GM23338 (cell line): ENCODE measurements at regions not wholly inside any gene's neighbourhood (a gene's known extent, or its start where the extent isn't known, plus 50 kb on each side); places are given as distances from the start of the nearest gene placed in this dataset.

Source experiments
- ATAC-seq: fragments of 200-7000 bp; cut with Tn5 transposase; 3 replicates; pipeline ENCODE4 v1.9.1; 2020
- DNase-seq: peaks from one replicate; pipeline ENCODE4 v3.0.0-alpha.2; 2015; ENCODE audit warnings: low spot score
- H2AFZ ChIP-seq: fragments of 200-600 bp; sonication (generic); 2 replicates; pipeline ENCODE4 v1.8.0; 2016; ENCODE audit warnings: antibody characterized with exemption, mild to moderate bottlenecking, moderate library complexity
- H3F3A ChIP-seq: fragments of 200-600 bp; sonication (generic); replicated peaks from 2 replicates; pipeline ENCODE4 v1.8.0; 2017; ENCODE audit warnings: antibody characterized with exemption, mixed run types, low read depth
- H3K27ac ChIP-seq: fragments of 200-600 bp; sonication (generic); 2 replicates; pipeline ENCODE4 v1.6.1; 2016; ENCODE audit warnings: low read depth
- H3K27me3 ChIP-seq: fragments of 200-600 bp; sonication (generic); 2 replicates; pipeline ENCODE4 v1.8.0; 2016; ENCODE audit warnings: mild to moderate bottlenecking, mixed run types, moderate library complexity; ENCODE audit not compliant: insufficient read depth
- H3K36me3 ChIP-seq: fragments of 200-600 bp; sonication (generic); 2 replicates; pipeline ENCODE4 v1.8.0; 2016; ENCODE audit warnings: mild to moderate bottlenecking; ENCODE audit not compliant: insufficient read depth
- H3K4me1 ChIP-seq: fragments of 200-600 bp; sonication (generic); 2 replicates; pipeline ENCODE4 v1.8.0; 2016; ENCODE audit warnings: mild to moderate bottlenecking, moderate library complexity; ENCODE audit not compliant: insufficient read depth
- H3K4me2 ChIP-seq: fragments of 200-600 bp; sonication (generic); 2 replicates; pipeline ENCODE4 v1.7.1; 2017; ENCODE audit warnings: mixed run types
- H3K4me3 ChIP-seq: fragments of 200-600 bp; sonication (generic); 2 replicates; pipeline ENCODE4 v1.6.1; 2016; ENCODE audit warnings: mixed run types
- H3K79me2 ChIP-seq: fragments of 200-600 bp; sonication (generic); replicated peaks from 2 replicates; pipeline ENCODE4 v1.8.0; 2017; ENCODE audit warnings: mild to moderate bottlenecking; ENCODE audit not compliant: insufficient read depth
- H3K9me2 ChIP-seq: fragments of 200-600 bp; sonication (generic); 2 replicates; pipeline ENCODE4 v1.8.0; 2017; ENCODE audit not compliant: insufficient read depth
- H4K20me1 ChIP-seq: fragments of 200-600 bp; sonication (generic); replicated peaks from 2 replicates; pipeline ENCODE4 v1.8.0; 2017; ENCODE audit warnings: mild to moderate bottlenecking; ENCODE audit not compliant: insufficient read depth
- H3K27ac Mint-ChIP-seq: 2 replicates; pipeline ENCODE4 v1.8.0; 2020; ENCODE audit warnings: inconsistent platforms, mild to moderate bottlenecking, moderate library complexity, mixed read lengths
- H3K27me3 Mint-ChIP-seq: 3 replicates; pipeline ENCODE4 v1.8.0; 2022; ENCODE audit warnings: low read depth, mild to moderate bottlenecking, moderate library complexity, mixed read lengths, inconsistent platforms; ENCODE audit not compliant: insufficient read depth, poor library complexity
- H3K36me3 Mint-ChIP-seq: 3 replicates; pipeline ENCODE4 v1.8.0; 2021; ENCODE audit warnings: low read depth, mild to moderate bottlenecking, inconsistent platforms, moderate library complexity, mixed read lengths
- H3K4me1 Mint-ChIP-seq: 3 replicates; pipeline ENCODE4 v1.8.0; 2020; ENCODE audit warnings: mild to moderate bottlenecking, inconsistent platforms, mixed read lengths
- H3K4me3 Mint-ChIP-seq: 3 replicates; pipeline ENCODE4 v1.8.0; 2021; ENCODE audit warnings: moderate library complexity, mild to moderate bottlenecking, inconsistent platforms, mixed read lengths
- H3K9me3 Mint-ChIP-seq: 3 replicates; pipeline ENCODE4 v1.8.0; 2020; ENCODE audit warnings: moderate library complexity, mild to moderate bottlenecking, inconsistent platforms, mixed read lengths
- CREB1 ChIP-seq: fragments of 250-450 bp; sonication (Bioruptor Pico); IDR thresholded peaks from 2 replicates; pipeline ENCODE4 v1.5.0; 2020; ENCODE audit warnings: low read depth, mild to moderate bottlenecking, moderate library complexity
- EZH2 ChIP-seq: fragments of 200-600 bp; sonication (generic); IDR thresholded peaks from one replicate; pipeline ENCODE4 v1.8.0; 2017; ENCODE audit warnings: antibody characterized with exemption, mild to moderate bottlenecking, low read depth; ENCODE audit not compliant: unreplicated experiment
- EZH2phosphoT487 ChIP-seq: fragments of 200-600 bp; sonication (generic); IDR thresholded peaks from one replicate; pipeline ENCODE4 v1.8.1; 2018; ENCODE audit warnings: antibody characterized with exemption; ENCODE audit not compliant: unreplicated experiment
- JUNB ChIP-seq: IDR thresholded peaks from one replicate; pipeline ENCODE4 v1.6.1; 2016; ENCODE audit warnings: antibody characterized with exemption; ENCODE audit not compliant: unreplicated experiment
- NANOG ChIP-seq: IDR thresholded peaks from 2 replicates; pipeline ENCODE4 v1.6.1; 2016; ENCODE audit warnings: antibody characterized with exemption, borderline replicate concordance
- STAT1 ChIP-seq: IDR thresholded peaks from one replicate; pipeline ENCODE4 v1.6.1; 2016; ENCODE audit warnings: antibody characterized with exemption; ENCODE audit not compliant: unreplicated experiment
- ZNF114 ChIP-seq: fragments of 250-450 bp; sonication (Bioruptor Pico); IDR thresholded peaks from 2 replicates; pipeline ENCODE4 v1.5.0; 2020; ENCODE audit warnings: mild to moderate bottlenecking, moderate library complexity
- ZNF331 ChIP-seq: fragments of 250-450 bp; sonication (Bioruptor Pico); IDR thresholded peaks from 2 replicates; pipeline ENCODE4 v1.5.0; 2020; ENCODE audit warnings: low read depth, mild to moderate bottlenecking, moderate library complexity
- TF ChIP-seq, protein P1 (sequence below): IDR thresholded peaks from 2 replicates; pipeline ENCODE4 v1.6.1; 2016; ENCODE audit warnings: antibody characterized with exemption
- TF ChIP-seq, protein P2 (sequence below), 2 experiments: fragments of 200-600 bp in 1 of 2; sonication (generic) in 1 of 2; conservative IDR thresholded peaks; 2 replicates each; pipeline versions ENCODE4 v1.5.1 to v1.6.1; 2016 to 2017; ENCODE audit warnings: antibody characterized with exemption in 2 of 2, low read depth in 2 of 2, mild to moderate bottlenecking in 2 of 2, moderate library complexity in 1 of 2
- TF ChIP-seq, protein P3 (sequence below): fragments of 250-450 bp; sonication (Bioruptor Pico); IDR thresholded peaks from 2 replicates; pipeline ENCODE4 v1.5.0; 2020; ENCODE audit warnings: mild to moderate bottlenecking, moderate library complexity

DNA sequence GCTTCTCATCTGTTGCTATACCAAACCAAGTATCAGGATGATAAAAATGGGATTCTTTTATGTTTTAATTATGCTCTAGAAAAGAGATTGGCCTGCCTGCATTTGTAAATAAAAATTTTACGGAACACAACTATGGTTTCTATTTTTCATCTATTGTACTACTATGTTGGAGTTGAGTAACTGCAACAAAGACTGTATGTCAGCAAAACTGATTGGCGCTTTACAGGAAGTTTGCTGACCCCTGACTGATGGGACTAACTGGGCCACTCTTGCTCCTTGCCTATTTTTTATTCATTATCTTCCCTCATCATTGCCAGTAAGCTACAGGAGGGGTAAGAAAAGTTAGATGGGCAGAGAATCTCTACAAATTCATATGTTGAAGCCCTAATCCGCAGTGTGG is 242.3 kb downstream of the FSIP2 start:
- no peak for ATAC-seq
- Histone ChIP-seq H3K79me2 (no peaks in the 10 kb centered on the region), H3K4me2 (no peak overlapping the region), H3K4me3 (no peak overlapping the region), H3F3A (no peaks in the 10 kb centered on the region), H2AFZ (no peak overlapping the region), H3K9me2 (no peaks in the 10 kb centered on the region), H3K27ac (no peak overlapping the region), H4K20me1 (no peaks in the 10 kb centered on the region), H3K27me3 (no peaks in the 10 kb centered on the region), H3K4me1 (no peaks in the 10 kb centered on the region), H3K36me3 (no peaks in the 10 kb centered on the region)
- Mint-ChIP-seq H3K27me3 (no peaks in the 10 kb centered on the region), H3K4me1 (no peaks in the 10 kb centered on the region), H3K27ac (no peak overlapping the region), H3K4me3 (no peak overlapping the region), H3K36me3 (no peaks in the 10 kb centered on the region), H3K9me3 (no peaks in the 10 kb centered on the region)
- DNase-seq: no peak
- TF ChIP-seq ZNF114 (CRISPR knock-in tag) (no peak), EZH2 (no peak)
- TF ChIP-seq, protein P1, sequence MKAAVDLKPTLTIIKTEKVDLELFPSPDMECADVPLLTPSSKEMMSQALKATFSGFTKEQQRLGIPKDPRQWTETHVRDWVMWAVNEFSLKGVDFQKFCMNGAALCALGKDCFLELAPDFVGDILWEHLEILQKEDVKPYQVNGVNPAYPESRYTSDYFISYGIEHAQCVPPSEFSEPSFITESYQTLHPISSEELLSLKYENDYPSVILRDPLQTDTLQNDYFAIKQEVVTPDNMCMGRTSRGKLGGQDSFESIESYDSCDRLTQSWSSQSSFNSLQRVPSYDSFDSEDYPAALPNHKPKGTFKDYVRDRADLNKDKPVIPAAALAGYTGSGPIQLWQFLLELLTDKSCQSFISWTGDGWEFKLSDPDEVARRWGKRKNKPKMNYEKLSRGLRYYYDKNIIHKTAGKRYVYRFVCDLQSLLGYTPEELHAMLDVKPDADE: no peak
- TF ChIP-seq, protein P2, sequence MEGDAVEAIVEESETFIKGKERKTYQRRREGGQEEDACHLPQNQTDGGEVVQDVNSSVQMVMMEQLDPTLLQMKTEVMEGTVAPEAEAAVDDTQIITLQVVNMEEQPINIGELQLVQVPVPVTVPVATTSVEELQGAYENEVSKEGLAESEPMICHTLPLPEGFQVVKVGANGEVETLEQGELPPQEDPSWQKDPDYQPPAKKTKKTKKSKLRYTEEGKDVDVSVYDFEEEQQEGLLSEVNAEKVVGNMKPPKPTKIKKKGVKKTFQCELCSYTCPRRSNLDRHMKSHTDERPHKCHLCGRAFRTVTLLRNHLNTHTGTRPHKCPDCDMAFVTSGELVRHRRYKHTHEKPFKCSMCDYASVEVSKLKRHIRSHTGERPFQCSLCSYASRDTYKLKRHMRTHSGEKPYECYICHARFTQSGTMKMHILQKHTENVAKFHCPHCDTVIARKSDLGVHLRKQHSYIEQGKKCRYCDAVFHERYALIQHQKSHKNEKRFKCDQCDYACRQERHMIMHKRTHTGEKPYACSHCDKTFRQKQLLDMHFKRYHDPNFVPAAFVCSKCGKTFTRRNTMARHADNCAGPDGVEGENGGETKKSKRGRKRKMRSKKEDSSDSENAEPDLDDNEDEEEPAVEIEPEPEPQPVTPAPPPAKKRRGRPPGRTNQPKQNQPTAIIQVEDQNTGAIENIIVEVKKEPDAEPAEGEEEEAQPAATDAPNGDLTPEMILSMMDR (conservative IDR thresholded peaks at IDR 0.05; ENCODE audit: low read depth in 2 of 2): no peak

DNA sequence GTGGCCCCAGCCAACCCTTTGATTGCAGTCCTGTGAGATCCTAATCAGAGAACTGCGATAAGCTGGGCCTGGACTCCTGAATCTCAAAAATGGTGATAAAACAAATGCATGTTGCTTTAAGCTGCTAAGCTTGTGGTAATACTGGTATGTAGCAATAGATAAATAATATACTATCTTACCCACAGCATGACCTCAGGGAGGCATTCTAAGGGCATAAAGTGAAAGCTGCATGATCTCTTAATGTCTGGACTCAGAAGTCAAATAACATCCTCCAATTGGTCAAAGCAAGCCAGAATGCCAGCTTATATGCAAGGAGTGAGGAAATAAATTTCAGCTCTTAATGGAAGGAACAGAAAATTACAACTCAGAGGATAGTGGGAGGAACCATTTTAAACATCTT is 246.1 kb downstream of the FSIP2 start:
- H3K4me3 Mint-ChIP-seq: no peak overlapping the region
- no peaks in the 10 kb centered on the region for H3K36me3 Mint-ChIP-seq
- H3K27ac ChIP-seq: no peak overlapping the region
- H3K27me3 ChIP-seq: no peaks in the 10 kb centered on the region
- no peaks in the 10 kb centered on the region for H4K20me1 ChIP-seq
- DNase-seq (no peak), ATAC-seq (no peak)
- H3K27ac Mint-ChIP-seq: no peak overlapping the region
- H3K4me2 ChIP-seq: no peak overlapping the region
- H3K4me1 ChIP-seq: no peaks in the 10 kb centered on the region
- H3K4me3 ChIP-seq: no peak overlapping the region
- no peaks in the 10 kb centered on the region for H3K79me2 ChIP-seq
- no peak overlapping the region for H2AFZ ChIP-seq
- no peaks in the 10 kb centered on the region for H3K36me3 ChIP-seq
- H3K9me2 ChIP-seq: no peaks in the 10 kb centered on the region
- no peaks in the 10 kb centered on the region for H3K4me1 Mint-ChIP-seq
- H3K9me3 Mint-ChIP-seq: no peaks in the 10 kb centered on the region
- peaks cover 2% of the 10 kb centered on the region for H3K27me3 Mint-ChIP-seq
- H3F3A ChIP-seq: no peaks in the 10 kb centered on the region
- no peak for TF ChIP-seq JUNB
- no peak for TF ChIP-seq ZNF331 (CRISPR knock-in tag)
- TF ChIP-seq ZNF114 (CRISPR knock-in tag): no peak
- no peak for TF ChIP-seq EZH2
- no peak for TF ChIP-seq CREB1 (CRISPR knock-in tag)
- TF ChIP-seq, protein P1: no peak
- no peak for TF ChIP-seq EZH2phosphoT487
- TF ChIP-seq, protein P3, sequence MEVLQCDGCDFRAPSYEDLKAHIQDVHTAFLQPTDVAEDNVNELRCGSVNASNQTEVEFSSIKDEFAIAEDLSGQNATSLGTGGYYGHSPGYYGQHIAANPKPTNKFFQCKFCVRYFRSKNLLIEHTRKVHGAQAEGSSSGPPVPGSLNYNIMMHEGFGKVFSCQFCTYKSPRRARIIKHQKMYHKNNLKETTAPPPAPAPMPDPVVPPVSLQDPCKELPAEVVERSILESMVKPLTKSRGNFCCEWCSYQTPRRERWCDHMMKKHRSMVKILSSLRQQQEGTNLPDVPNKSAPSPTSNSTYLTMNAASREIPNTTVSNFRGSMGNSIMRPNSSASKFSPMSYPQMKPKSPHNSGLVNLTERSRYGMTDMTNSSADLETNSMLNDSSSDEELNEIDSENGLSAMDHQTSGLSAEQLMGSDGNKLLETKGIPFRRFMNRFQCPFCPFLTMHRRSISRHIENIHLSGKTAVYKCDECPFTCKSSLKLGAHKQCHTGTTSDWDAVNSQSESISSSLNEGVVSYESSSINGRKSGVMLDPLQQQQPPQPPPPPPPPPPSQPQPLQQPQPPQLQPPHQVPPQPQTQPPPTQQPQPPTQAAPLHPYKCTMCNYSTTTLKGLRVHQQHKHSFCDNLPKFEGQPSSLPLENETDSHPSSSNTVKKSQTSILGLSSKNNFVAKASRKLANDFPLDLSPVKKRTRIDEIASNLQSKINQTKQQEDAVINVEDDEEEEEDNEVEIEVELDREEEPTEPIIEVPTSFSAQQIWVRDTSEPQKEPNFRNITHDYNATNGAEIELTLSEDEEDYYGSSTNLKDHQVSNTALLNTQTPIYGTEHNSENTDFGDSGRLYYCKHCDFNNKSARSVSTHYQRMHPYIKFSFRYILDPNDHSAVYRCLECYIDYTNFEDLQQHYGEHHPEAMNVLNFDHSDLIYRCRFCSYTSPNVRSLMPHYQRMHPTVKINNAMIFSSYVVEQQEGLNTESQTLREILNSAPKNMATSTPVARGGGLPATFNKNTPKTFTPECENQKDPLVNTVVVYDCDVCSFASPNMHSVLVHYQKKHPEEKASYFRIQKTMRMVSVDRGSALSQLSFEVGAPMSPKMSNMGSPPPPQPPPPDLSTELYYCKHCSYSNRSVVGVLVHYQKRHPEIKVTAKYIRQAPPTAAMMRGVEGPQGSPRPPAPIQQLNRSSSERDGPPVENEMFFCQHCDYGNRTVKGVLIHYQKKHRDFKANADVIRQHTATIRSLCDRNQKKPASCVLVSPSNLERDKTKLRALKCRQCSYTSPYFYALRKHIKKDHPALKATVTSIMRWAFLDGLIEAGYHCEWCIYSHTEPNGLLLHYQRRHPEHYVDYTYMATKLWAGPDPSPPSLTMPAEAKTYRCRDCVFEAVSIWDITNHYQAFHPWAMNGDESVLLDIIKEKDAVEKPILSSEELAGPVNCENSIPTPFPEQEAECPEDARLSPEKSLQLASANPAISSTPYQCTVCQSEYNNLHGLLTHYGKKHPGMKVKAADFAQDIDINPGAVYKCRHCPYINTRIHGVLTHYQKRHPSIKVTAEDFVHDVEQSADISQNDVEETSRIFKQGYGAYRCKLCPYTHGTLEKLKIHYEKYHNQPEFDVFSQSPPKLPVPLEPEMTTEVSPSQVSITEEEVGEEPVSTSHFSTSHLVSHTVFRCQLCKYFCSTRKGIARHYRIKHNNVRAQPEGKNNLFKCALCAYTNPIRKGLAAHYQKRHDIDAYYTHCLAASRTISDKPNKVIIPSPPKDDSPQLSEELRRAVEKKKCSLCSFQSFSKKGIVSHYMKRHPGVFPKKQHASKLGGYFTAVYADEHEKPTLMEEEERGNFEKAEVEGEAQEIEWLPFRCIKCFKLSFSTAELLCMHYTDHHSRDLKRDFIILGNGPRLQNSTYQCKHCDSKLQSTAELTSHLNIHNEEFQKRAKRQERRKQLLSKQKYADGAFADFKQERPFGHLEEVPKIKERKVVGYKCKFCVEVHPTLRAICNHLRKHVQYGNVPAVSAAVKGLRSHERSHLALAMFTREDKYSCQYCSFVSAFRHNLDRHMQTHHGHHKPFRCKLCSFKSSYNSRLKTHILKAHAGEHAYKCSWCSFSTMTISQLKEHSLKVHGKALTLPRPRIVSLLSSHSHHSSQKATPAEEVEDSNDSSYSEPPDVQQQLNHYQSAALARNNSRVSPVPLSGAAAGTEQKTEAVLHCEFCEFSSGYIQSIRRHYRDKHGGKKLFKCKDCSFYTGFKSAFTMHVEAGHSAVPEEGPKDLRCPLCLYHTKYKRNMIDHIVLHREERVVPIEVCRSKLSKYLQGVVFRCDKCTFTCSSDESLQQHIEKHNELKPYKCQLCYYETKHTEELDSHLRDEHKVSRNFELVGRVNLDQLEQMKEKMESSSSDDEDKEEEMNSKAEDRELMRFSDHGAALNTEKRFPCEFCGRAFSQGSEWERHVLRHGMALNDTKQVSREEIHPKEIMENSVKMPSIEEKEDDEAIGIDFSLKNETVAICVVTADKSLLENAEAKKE: no peak
- TF ChIP-seq NANOG: no peak
- TF ChIP-seq STAT1: no peak
